Skeletal muscle tissue (tissue), 3 donors: ENCODE measurements at regions not wholly inside any gene's neighbourhood (a gene's known extent, or its start where the extent isn't known, plus 50 kb on each side); places are given as distances from the start of the nearest gene placed in this dataset.
"Not testable (repeated sequence)": the region's sequence is repeated elsewhere in the genome, so short reads cannot be mapped to it uniquely, and the experiment has no call there.

Source experiments
- H3K27ac ChIP-seq: one replicate; pipeline ENCODE4 v1.7.0; 2013; ENCODE audit warnings: mild to moderate bottlenecking, low read depth, low read length, inconsistent platforms
- H3K27me3 ChIP-seq, 3 donors: one replicate each; pipeline ENCODE4 v1.7.0; 2013; ENCODE audit warnings: low read length in 3 of 3; ENCODE audit not compliant: control insufficient read depth in 3 of 3, insufficient read depth in 3 of 3
- H3K36me3 ChIP-seq, 3 donors: one replicate each; pipeline ENCODE4 v1.7.0; 2013; ENCODE audit warnings: low read length in 3 of 3; ENCODE audit not compliant: control insufficient read depth in 3 of 3, insufficient read depth in 3 of 3
- H3K4me1 ChIP-seq, 3 donors: one replicate each; pipeline ENCODE4 v1.7.0; 2013; ENCODE audit warnings: low read length in 3 of 3, mild to moderate bottlenecking in 3 of 3; ENCODE audit not compliant: control insufficient read depth in 3 of 3, insufficient read depth in 3 of 3
- H3K4me3 ChIP-seq, 3 donors: one replicate each; pipeline ENCODE4 v1.7.0; 2013; ENCODE audit warnings: low read length in 3 of 3
- H3K9ac ChIP-seq, 3 donors: one replicate each; pipeline ENCODE4 v1.7.0; 2013; ENCODE audit warnings: low read length in 3 of 3, mild to moderate bottlenecking in 3 of 3, moderate library complexity in 2 of 3, low read depth in 1 of 3
- H3K9me3 ChIP-seq, 3 donors: one replicate each; pipeline ENCODE4 v1.7.0; 2013; ENCODE audit warnings: low read length in 3 of 3; ENCODE audit not compliant: control insufficient read depth in 3 of 3
- donor health status: Osteomylitis.

DNA sequence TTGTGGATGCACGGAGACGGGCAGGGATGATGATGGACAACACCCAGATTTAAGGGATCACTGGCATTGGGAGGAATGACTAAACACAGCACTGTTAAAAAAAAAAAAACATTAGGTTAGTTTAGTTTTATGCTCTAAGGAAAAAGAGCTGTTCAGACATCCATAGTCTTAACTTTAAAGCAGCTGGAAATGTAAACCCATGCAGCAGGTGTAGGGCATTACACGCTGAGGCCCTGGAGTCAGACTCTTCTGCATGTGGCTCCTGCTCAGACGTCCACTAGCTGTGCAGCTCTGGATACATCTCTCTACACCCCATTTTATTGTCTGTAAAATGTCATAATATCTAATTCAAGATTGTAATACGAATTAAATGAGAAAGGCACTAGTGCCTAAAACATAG lies 191.8 kb upstream of the RASGRP1 start:
- no peak overlapping the region for H3K9ac ChIP-seq
- H3K4me3 ChIP-seq = no peak overlapping the region
- no peaks in the 10 kb centered on the region for H3K27me3 ChIP-seq
- peaks cover 0 to 4% (median 0%) of the 10 kb centered on the region in 3 donors for H3K4me1 ChIP-seq
- no peak overlapping the region for H3K27ac ChIP-seq
- no peaks in the 10 kb centered on the region for H3K9me3 ChIP-seq
- no peaks in the 10 kb centered on the region for H3K36me3 ChIP-seq

DNA sequence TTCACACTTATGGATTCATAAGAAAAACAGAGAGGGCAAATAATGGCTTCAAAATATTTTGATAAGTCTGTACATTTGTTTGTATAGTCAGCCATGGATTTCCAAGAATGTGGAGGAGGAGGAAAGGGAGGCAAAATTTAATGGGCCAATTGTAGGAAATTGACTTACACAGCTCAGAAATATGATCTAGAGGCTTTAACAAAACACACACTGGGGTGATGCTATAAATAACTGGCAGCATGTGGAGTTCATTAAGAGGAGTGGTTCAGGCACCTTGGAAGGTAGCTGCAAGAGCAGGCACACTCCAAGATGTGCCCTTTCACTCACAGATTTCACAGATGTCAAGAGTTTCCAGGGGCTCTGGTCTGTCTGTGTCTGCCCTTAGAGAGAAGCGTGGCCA lies 193.4 kb upstream of the RASGRP1 start:
- H3K4me3 ChIP-seq = no peak overlapping the region
- no peak overlapping the region for H3K9ac ChIP-seq
- no peaks in the 10 kb centered on the region for H3K27me3 ChIP-seq
- H3K4me1 ChIP-seq = peaks cover 0 to 4% (median 0%) of the 10 kb centered on the region in 3 donors
- no peaks in the 10 kb centered on the region for H3K9me3 ChIP-seq
- H3K36me3 ChIP-seq = no peaks in the 10 kb centered on the region
- H3K27ac ChIP-seq = no peak overlapping the region

DNA sequence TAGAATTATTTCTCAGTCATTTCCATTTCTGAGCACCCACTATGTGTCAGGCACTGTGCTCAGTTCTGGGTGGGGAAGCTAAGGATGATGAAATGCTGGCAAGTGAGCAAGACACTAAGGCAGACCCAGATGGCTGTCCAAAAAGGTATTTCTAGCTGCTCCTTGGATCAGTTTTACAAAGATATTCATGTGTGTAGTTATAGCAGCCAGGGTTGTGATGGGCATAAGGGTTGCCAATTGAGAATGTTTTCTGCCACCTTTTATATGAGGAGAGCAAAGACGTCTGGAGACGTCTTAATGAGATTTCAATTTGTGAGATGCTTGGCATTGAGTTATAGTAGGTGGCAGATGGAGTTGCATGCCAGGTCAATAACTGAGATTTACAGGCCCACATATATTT lies 197.1 kb upstream of the RASGRP1 start:
- H3K27me3 ChIP-seq = no peaks in the 10 kb centered on the region
- H3K9me3 ChIP-seq = no peaks in the 10 kb centered on the region
- no peak overlapping the region for H3K9ac ChIP-seq
- H3K4me1 ChIP-seq = peaks cover 0 to 4% (median 0%) of the 10 kb centered on the region in 3 donors
- H3K4me3 ChIP-seq = no peak overlapping the region
- no peaks in the 10 kb centered on the region for H3K36me3 ChIP-seq
- no peak overlapping the region for H3K27ac ChIP-seq

DNA sequence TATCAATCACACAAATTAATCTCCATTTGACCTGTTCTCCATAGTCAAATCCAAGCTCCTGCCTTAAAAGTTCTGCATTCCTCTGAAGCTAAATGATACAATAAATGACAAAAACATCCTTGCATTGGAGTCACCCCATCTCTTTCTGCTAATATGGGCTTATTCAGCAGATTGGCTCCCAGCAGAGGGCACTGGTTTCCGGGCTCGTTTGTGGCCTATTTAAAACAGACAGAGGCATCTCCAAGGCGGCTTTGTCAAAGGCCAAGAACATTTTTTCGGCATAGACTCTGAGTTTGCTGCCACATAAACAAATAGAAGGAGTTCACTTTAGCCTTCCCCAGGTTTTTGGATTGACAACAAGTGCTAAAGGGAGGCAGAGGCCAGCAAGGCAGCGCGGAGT lies 204.4 kb upstream of the RASGRP1 start:
- Histone ChIP-seq H3K9ac (no peak overlapping the region), H3K9me3 (no peaks in the 10 kb centered on the region), H3K27me3 (no peaks in the 10 kb centered on the region), H3K4me3 (no peak overlapping the region), H3K4me1 (no peaks in the 10 kb centered on the region), H3K36me3 (no peaks in the 10 kb centered on the region), H3K27ac (no peak overlapping the region)

DNA sequence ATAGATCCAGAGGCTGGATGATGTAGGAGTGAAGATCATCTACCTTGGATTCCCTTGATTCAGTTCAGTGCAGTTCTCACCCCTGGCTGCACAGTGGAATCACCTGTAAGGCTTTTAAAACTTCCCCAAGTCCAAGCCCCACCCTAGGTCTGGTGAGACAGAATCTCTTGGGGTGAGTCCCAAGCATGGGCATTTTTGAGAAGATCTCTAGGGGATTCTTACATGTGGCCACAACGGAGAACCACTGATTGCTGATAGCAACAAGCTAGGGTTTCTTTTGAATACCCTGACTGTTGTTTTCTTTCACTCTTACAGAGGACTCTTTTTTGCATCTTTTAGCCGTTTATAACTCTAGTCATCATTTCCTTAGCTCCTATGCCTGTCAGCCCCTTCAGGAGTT lies 204.9 kb upstream of the RASGRP1 start:
- H3K4me1 ChIP-seq = no peaks in the 10 kb centered on the region
- H3K27me3 ChIP-seq = no peaks in the 10 kb centered on the region
- H3K4me3 ChIP-seq = no peak overlapping the region
- no peak overlapping the region for H3K9ac ChIP-seq
- no peaks in the 10 kb centered on the region for H3K9me3 ChIP-seq
- H3K27ac ChIP-seq = no peak overlapping the region
- no peaks in the 10 kb centered on the region for H3K36me3 ChIP-seq

DNA sequence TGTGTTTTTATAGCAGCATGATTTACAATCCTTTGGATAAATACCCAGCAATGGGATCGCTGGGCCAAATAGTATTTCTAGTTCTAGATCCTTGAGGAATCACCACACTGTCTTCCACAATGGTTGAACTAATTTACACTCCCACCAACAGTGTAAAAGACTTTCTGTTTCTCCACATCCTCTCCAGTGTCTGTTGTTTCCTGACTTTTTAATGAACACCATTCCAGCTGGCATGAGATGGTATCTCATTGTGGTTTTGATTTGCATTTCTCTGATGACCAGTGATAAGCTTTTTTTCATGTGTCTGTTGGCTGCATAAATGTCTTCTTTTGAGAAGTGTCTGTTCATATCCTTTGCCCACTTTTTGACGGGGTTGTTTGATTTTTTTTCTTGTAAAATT lies 209.5 kb upstream of the RASGRP1 start:
- not testable (repeated sequence) for H3K27ac ChIP-seq, H3K9me3 ChIP-seq, H3K4me1 ChIP-seq, H3K27me3 ChIP-seq, H3K36me3 ChIP-seq, H3K9ac ChIP-seq, H3K4me3 ChIP-seq

DNA sequence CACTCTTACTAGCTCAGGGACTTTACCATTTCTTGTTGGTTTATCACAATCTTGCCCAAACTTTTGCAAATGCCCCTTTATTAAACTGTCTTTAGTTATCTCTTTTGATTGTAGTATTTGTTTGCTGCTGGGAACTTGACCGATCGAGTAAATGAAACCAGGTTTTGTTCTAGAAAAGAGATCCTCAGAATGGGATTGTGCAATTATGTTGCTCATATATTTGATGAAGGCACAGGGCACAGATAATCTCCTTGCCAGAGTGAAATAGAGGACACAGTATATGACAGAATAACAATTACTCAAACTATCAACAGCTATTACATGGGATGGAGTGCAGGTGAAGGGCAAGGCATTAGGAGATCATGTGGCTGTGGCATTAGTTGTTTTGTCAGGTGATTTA lies 216.6 kb upstream of the RASGRP1 start:
- H3K4me3 ChIP-seq = no peak overlapping the region
- H3K36me3 ChIP-seq = no peaks in the 10 kb centered on the region
- H3K4me1 ChIP-seq = no peaks in the 10 kb centered on the region
- H3K9me3 ChIP-seq = peaks cover 0 to 2% (median 0%) of the 10 kb centered on the region in 3 donors
- H3K9ac ChIP-seq = no peak overlapping the region
- no peak overlapping the region for H3K27ac ChIP-seq
- peaks cover 0 to 4% (median 3%) of the 10 kb centered on the region in 3 donors for H3K27me3 ChIP-seq

DNA sequence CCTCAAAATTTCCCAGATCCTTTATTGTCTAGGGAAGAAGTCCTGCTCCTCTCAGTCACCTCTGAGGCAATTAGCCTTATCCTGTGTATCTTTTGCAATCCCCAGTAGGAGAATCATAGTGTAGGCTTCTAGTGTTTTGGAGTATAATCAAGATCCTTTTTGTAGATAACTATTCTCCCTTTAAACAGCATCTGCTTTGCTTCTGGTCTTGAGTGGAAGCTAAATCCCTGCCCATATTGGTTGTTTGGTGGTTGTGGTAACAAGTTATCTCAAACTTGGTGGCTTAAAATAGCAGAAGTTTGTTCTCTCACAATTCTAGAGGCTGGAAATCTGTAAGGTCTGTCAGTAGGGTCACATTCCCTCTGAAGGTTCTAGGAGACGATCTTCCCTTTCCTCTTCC lies 217.5 kb upstream of the RASGRP1 start:
- H3K9ac ChIP-seq = no peak overlapping the region
- H3K4me1 ChIP-seq = no peaks in the 10 kb centered on the region
- H3K9me3 ChIP-seq = peaks cover 0 to 2% (median 0%) of the 10 kb centered on the region in 3 donors
- no peaks in the 10 kb centered on the region for H3K36me3 ChIP-seq
- peaks cover 0 to 4% (median 3%) of the 10 kb centered on the region in 3 donors for H3K27me3 ChIP-seq
- no peak overlapping the region for H3K4me3 ChIP-seq
- H3K27ac ChIP-seq = no peak overlapping the region

DNA sequence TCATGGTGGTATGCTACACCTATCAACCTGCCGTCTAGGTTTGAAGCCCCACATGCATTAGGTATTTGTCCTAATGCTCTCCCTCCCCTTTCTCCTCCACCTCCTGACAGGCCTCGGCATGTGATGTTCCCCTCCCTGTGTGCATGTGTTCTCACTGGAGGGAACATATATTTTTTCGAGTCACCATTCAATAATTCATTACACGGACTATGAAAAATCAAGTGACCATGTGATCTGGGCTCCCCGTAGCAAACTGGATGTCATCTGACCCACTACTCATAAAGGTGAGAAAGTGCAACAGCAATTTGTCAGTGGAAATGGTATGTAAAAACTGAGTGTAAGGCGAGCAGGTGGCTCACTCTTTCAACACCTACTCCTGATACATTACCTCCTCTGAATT lies 224.3 kb upstream of the RASGRP1 start:
- no peaks in the 10 kb centered on the region for H3K9me3 ChIP-seq
- no peaks in the 10 kb centered on the region for H3K4me1 ChIP-seq
- H3K9ac ChIP-seq = no peak overlapping the region
- no peaks in the 10 kb centered on the region for H3K36me3 ChIP-seq
- no peaks in the 10 kb centered on the region for H3K27me3 ChIP-seq
- H3K4me3 ChIP-seq = no peak overlapping the region
- no peak overlapping the region for H3K27ac ChIP-seq

DNA sequence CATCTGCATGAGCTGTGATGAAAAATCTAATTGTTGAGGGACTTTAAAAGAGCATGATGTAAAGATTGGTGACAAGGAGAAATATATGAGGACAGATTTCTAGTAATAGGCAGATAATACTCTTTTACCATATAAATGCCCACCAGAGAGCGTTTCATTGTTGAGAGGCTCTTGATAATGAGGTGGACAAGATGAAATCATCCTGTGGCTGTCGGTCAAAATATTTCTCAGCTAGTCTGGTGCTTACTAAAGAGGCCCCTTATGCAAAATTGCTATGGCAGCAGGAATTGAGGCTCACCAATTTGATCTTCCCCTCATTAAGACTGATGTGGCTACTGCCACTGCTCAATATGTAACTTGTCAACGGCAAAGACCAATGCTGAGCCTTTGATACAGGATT lies 225.0 kb upstream of the RASGRP1 start:
- Histone ChIP-seq H3K4me3 (no peak overlapping the region), H3K36me3 (no peaks in the 10 kb centered on the region), H3K27ac (no peak overlapping the region), H3K9me3 (no peaks in the 10 kb centered on the region), H3K4me1 (no peaks in the 10 kb centered on the region), H3K27me3 (no peaks in the 10 kb centered on the region), H3K9ac (no peak overlapping the region)

DNA sequence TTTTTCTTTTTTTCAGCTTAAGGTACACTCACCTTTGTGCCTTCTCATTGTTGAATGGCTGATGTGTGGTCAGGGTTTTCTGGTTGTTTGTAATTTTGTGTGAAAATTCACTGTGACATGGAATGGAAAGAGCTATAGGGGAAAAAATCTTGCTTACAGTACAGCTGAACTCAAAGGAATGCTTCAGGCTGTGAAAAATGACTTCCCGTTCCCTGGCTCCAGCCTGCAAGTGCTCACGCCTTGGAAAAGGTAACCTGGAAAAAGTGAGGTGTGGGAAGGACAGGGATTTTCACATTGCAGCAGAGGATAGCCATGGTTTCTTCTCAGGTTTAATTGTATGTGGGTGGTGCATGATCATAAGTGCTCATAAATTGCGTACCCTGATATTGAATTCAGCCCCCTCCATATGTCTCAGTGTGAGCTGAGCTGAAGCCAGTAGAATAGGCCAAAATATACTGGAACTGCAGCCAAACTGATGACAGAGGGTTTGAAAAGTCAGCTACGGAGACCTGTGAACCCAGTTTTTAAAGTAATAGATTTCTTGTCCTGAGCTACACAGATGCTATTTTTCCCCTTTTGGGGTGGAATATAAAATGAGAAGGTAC lies 228.7 kb upstream of the RASGRP1 start:
- Histone ChIP-seq H3K4me3 (no peak overlapping the region), H3K9me3 (no peaks in the 10 kb centered on the region), H3K4me1 (no peaks in the 10 kb centered on the region), H3K36me3 (no peaks in the 10 kb centered on the region), H3K9ac (no peak overlapping the region), H3K27ac (no peak overlapping the region), H3K27me3 (no peaks in the 10 kb centered on the region)
